ENCODE measurements at regions not wholly inside any gene's neighbourhood (a gene's known extent, or its start where the extent isn't known, plus 50 kb on each side); places are given as distances from the start of the nearest gene placed in this dataset.

DNA sequence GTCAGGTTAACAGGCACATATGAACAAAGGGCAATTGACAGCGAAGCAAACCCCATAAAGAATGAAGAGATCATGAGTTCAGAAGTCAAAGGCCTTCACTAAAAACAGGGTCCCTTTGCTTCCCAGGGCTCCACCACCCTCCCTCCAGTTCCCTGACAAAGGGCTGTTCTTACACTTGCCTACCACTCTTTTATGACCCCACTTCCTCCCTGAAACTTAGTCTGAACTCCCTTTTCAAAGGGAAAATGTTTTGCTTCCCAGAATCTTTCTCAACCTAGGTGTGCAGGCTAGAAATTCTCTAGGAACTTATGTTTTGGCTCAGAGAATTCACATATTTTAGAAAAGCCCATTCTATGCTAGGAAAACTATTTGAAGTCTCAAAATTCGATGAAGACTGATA is 86.0 kb upstream of the ITGA4 start:
- Histone ChIP-seq H3K9me3 (no peaks in the 10 kb centered on the region), H3K4me1 (ENCODE audit: low read depth) (peaks cover 4% of the 10 kb centered on the region), H3K4me3 (no peak overlapping the region), H3K36me3 (ENCODE audit: low read depth) (no peaks in the 10 kb centered on the region)
- intact Hi-C loops (cut with DNase I, micrococcal nuclease) = no loop called here
- DNase-seq = no peak
- TF ChIP-seq, protein P1, sequence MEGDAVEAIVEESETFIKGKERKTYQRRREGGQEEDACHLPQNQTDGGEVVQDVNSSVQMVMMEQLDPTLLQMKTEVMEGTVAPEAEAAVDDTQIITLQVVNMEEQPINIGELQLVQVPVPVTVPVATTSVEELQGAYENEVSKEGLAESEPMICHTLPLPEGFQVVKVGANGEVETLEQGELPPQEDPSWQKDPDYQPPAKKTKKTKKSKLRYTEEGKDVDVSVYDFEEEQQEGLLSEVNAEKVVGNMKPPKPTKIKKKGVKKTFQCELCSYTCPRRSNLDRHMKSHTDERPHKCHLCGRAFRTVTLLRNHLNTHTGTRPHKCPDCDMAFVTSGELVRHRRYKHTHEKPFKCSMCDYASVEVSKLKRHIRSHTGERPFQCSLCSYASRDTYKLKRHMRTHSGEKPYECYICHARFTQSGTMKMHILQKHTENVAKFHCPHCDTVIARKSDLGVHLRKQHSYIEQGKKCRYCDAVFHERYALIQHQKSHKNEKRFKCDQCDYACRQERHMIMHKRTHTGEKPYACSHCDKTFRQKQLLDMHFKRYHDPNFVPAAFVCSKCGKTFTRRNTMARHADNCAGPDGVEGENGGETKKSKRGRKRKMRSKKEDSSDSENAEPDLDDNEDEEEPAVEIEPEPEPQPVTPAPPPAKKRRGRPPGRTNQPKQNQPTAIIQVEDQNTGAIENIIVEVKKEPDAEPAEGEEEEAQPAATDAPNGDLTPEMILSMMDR (IDR thresholded peaks at IDR 0.05) = no peak
- ATAC-seq = no peak

DNA sequence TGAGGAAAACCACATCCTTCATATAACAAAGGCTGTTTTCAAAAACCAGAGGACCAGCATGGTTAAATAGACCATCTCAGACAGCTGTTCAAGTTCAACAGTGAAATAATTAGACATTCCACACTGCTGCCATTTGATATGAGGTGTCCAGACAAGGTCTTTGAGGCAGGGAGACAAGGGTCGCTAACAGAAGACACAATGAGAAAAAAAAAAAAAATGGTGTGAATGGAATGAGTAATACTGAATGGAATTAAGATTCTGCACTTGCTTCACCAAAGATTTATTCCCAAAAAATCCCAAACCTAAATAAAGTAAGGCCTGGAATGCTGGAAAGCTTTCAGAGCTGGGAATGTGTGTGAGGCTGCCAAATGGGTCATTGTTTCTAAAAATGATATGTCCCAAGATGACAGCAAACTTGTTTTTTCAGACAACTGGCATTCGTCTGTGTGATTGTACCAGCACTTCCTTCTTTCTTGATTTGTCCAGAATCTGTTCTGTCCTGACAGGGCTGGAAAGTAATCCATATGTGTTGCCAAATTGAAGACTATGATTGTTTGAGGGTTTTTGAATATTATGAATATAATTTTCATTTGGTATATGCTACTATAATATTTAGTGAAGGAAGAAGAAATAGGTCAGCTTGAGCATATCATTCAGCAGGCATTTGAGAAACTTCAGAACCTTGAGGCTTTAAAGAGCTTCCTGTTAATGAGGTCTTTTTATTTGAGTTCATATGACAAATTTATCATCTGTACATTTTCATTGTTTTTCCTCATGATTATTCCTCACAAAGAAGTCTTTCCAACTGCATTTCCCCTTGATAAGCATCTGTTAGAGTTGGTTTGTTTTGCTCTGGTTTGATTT is 85.2 kb upstream of the ITGA4 start:
- no peak for DNase-seq
- no peak for ATAC-seq

DNA sequence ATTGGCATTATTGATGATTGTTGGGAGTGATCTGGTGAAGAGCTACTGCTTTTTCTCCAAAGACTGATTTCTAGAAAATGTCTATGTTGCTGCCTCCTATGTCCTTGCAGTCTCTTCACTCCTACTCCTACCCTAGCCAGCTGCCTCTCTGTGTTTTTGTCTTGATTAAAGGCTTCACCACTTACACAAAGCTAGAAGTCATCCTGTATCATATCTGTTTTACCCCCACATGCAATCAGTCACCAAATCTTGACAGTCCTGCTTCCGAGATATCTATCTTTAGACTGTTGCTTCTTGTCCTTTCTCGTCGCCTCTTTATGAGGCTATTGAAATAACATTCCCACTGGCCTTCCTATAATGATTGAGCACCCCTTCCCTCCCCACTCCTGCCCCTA is 84.5 kb upstream of the ITGA4 start:
- no peak overlapping the region for H3K4me3 ChIP-seq
- H3K9me3 ChIP-seq = no peaks in the 10 kb centered on the region
- H3K4me1 ChIP-seq (ENCODE audit: low read depth) = peaks cover 4% of the 10 kb centered on the region
- no peak for ATAC-seq
- intact Hi-C loops (cut with DNase I, micrococcal nuclease) = no loop called here
- H3K36me3 ChIP-seq (ENCODE audit: low read depth) = no peaks in the 10 kb centered on the region
- DNase-seq = no peak
- TF ChIP-seq, protein P1 (IDR thresholded peaks at IDR 0.05) = no peak

More for the DNA sequence above, 85.2 kb upstream of the ITGA4 start:
- Histone ChIP-seq H3K4me1 (ENCODE audit: low read depth) (peaks cover 4% of the 10 kb centered on the region), H3K36me3 (ENCODE audit: low read depth) (no peaks in the 10 kb centered on the region), H3K4me3 (no peak overlapping the region), H3K9me3 (no peaks in the 10 kb centered on the region)
- intact Hi-C loops (cut with DNase I, micrococcal nuclease) = no loop called here
- TF ChIP-seq, protein P1 (IDR thresholded peaks at IDR 0.05) = no peak

DNA sequence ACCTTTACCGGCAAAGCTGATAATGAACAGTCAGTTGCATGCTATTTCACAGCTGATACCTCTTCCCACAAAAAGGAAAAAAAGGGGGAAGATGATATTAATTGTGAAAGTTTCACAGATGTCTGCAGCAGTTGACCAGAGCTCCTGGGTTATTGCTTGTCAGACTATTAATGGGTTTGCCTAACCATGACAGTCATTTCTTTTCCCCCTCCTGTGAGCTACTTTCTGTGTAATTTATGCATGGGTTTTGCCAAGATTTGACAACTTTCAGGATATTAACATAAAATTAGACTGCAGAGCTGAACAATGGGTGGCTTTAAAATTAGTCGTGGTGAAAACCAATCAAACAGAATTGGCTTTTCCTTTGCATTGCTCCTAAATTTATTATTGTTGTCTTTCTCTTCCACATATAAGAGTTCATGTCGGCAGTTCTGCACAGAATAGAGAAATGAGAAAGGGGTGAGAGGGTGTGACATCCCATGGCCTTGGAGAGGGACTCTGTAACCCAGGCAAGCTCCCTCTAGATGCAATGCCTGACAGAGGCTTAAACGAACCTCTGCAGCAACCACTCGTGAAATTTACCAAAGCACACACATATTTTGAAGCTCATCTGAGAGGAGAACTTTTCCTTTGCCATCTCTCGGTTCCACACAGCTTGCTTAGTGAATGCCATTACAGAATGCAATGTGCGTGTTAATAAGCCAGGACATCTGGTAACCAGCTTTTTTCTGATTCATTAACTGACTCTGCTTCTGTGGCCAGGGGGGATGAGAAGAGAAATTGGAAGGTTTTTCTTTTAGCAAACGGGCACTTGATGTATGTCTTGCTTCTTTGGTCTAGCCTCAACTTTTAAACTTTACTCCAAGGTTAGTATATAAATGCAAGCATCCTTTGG is 82.2 kb upstream of the ITGA4 start:
- DNase-seq (no peak), ATAC-seq (peak; percentile 27)
- H3K4me1 ChIP-seq (ENCODE audit: low read depth) = peaks cover 4% of the 10 kb centered on the region
- TF ChIP-seq, protein P1 (IDR thresholded peaks at IDR 0.05) = no peak
- H3K4me3 ChIP-seq = no peak overlapping the region
- H3K9me3 ChIP-seq = no peaks in the 10 kb centered on the region
- H3K36me3 ChIP-seq (ENCODE audit: low read depth) = no peaks in the 10 kb centered on the region
- intact Hi-C loops (cut with DNase I, micrococcal nuclease) = no loop called here

DNA sequence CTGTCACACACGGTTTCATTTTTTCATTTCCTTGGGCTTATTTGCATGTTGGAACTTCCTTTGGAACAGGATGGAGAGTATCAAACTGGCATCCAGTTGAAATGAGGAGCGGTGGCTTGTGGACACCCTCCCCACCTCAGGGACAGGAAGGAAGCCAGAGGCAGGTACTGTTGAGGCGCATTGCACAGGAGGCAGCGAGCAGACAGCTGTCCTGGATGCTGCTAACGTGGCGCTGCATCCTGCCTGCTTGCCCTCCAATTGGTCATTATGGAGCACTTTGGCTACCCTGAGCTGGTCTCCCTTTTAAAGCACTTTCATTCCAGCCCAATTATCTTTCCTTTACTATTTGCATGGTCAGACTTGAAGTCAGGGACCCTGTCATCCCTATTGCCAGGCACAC is 80.7 kb upstream of the ITGA4 start:
- Histone ChIP-seq H3K4me1 (ENCODE audit: low read depth) (peaks cover 4% of the 10 kb centered on the region), H3K9me3 (no peaks in the 10 kb centered on the region), H3K4me3 (no peak overlapping the region), H3K36me3 (ENCODE audit: low read depth) (no peaks in the 10 kb centered on the region)
- DNase-seq (no peak), ATAC-seq (peak; percentile 28)
- intact Hi-C loops (cut with DNase I, micrococcal nuclease) = no loop called here
- TF ChIP-seq, protein P1 (IDR thresholded peaks at IDR 0.05) = no peak

Data from mucosa of descending colon (tissue), 3 donors.